Chondrocyte (in vitro differentiated cells): ENCODE measurements at regions not wholly inside any gene's neighbourhood (a gene's known extent, or its start where the extent isn't known, plus 50 kb on each side); places are given as distances from the start of the nearest gene placed in this dataset.
"Not testable (repeated sequence)": the region's sequence is repeated elsewhere in the genome, so short reads cannot be mapped to it uniquely, and the experiment has no call there.

Experiments
- DNase-seq: peaks from one replicate; pipeline ENCODE4 v3.0.0; 2021; ENCODE audit warnings: mixed read lengths, low spot score
- H3K27ac Mint-ChIP-seq: one replicate; pipeline ENCODE4 v1.8.0; 2021; ENCODE audit warnings: mild to moderate bottlenecking, moderate library complexity, mixed read lengths; ENCODE audit not compliant: unreplicated experiment
- H3K27me3 Mint-ChIP-seq: 2 replicates; pipeline ENCODE4 v1.8.0; 2021; ENCODE audit warnings: low read depth, mixed read lengths
- H3K36me3 Mint-ChIP-seq: 2 replicates; pipeline ENCODE4 v1.8.0; 2021; ENCODE audit warnings: low read depth, mixed read lengths
- H3K4me1 Mint-ChIP-seq: 2 replicates; pipeline ENCODE4 v1.8.0; 2021; ENCODE audit warnings: low read depth, mild to moderate bottlenecking, mixed read lengths
- H3K4me3 Mint-ChIP-seq: one replicate; pipeline ENCODE4 v1.8.0; 2021; ENCODE audit warnings: mild to moderate bottlenecking, moderate library complexity, mixed read lengths; ENCODE audit not compliant: unreplicated experiment
- H3K9me3 Mint-ChIP-seq: 2 replicates; pipeline ENCODE4 v1.8.0; 2021; ENCODE audit warnings: low read depth, mixed read lengths
- TF ChIP-seq, protein P1 (sequence below): fragments of 200-600 bp; sonication (generic); IDR thresholded peaks from 2 replicates; pipeline ENCODE4 v1.5.0; 2021; ENCODE audit warnings: antibody characterized with exemption, mild to moderate bottlenecking, moderate library complexity

DNA sequence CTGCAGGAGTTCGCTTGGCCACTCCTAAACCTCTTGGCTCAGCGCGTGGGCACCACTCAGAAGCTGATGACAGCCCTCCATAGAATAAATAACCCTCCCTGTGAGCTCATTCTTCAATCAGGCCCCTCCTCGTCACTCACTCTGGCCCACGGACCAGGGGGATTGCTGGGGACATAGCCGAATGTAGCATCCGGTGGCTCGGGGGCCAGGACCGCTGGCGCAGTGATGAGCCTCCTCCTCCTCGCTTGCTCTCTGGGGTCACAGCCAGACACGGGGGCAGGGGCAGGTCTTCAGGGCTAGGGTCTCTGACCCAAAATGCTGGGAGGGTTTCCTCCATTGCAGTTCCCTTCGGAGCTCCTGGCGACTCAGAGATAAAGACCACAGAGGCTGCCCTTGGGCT is 79.9 kb downstream of the TFAP2C start:
- Mint-ChIP-seq H3K4me1 (peaks cover 51% of the 10 kb centered on the region), H3K9me3 (no peaks in the 10 kb centered on the region), H3K27me3 (no peaks in the 10 kb centered on the region), H3K27ac (no peak overlapping the region), H3K36me3 (no peaks in the 10 kb centered on the region), H3K4me3 (no peak overlapping the region)
- DNase-seq = no peak
- TF ChIP-seq, protein P1, sequence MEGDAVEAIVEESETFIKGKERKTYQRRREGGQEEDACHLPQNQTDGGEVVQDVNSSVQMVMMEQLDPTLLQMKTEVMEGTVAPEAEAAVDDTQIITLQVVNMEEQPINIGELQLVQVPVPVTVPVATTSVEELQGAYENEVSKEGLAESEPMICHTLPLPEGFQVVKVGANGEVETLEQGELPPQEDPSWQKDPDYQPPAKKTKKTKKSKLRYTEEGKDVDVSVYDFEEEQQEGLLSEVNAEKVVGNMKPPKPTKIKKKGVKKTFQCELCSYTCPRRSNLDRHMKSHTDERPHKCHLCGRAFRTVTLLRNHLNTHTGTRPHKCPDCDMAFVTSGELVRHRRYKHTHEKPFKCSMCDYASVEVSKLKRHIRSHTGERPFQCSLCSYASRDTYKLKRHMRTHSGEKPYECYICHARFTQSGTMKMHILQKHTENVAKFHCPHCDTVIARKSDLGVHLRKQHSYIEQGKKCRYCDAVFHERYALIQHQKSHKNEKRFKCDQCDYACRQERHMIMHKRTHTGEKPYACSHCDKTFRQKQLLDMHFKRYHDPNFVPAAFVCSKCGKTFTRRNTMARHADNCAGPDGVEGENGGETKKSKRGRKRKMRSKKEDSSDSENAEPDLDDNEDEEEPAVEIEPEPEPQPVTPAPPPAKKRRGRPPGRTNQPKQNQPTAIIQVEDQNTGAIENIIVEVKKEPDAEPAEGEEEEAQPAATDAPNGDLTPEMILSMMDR = no peak

DNA sequence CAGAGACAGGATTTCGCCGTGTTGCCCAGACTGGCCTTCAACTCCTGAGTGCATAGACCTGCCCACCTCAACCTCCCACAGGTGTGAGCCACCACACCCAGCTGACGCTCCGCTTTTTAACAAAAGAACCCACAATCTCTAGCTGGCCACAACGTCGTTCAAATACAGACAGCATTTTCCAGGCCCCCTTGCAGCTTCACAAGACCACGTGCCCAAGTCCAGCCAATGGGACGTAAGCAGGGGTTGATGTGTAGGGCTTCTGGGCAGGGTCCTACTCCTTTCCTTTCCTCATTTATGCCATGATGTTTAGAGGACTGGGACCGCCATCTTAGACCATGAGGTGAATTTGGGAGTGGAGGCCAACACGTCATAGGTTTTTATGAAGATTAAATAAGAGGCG is 81.0 kb downstream of the TFAP2C start:
- no peaks in the 10 kb centered on the region for H3K9me3 Mint-ChIP-seq
- no peak overlapping the region for H3K4me3 Mint-ChIP-seq
- TF ChIP-seq, protein P1 = no peak
- peaks cover 53% of the 10 kb centered on the region for H3K4me1 Mint-ChIP-seq
- no peaks in the 10 kb centered on the region for H3K27me3 Mint-ChIP-seq
- H3K27ac Mint-ChIP-seq = no peak overlapping the region
- DNase-seq = no peak
- H3K36me3 Mint-ChIP-seq = no peaks in the 10 kb centered on the region

DNA sequence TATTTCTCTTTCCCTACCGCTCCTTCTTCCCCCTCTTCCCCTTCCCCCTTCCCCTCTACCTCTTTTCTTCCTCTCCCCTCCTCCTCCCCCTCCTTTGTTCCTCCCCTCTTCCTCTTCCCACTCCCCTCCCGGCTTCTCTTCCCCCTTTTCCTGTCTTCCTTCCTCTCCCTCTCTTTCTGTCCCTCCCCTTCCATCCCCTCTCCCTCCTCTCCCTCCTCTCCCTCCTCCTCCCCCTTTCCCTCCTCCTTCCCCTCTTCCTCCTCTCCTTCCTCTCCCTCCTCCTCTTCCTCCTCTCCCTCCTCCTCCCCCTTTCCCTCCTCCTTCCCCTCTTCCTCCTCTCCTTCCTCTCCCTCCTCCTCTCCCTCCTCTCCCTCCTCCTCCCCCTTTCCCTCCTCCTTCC is 81.5 kb downstream of the TFAP2C start:
- peaks cover 53% of the 10 kb centered on the region for H3K4me1 Mint-ChIP-seq
- H3K27me3 Mint-ChIP-seq, DNase-seq, H3K9me3 Mint-ChIP-seq, H3K36me3 Mint-ChIP-seq, H3K27ac Mint-ChIP-seq, H3K4me3 Mint-ChIP-seq: not testable (repeated sequence)

DNA sequence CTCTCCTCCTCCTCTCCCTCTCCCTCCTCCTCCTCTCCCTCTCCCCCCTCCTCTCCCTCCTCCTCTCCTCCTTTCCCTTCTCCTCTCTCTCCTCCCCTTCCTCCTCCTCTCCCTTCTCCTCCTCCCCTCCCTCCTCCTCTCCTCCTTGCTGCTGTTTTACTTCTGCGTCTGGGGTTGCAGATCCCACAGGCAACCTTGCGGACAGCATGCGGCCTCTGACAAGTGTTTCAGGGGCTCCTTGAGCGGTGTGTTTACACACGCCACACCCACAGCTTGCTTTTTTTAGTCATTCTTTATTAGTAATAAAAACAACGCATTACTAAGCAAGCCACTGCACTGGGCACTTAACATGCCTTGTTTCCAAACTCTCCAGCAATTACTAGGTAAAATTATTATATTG is 81.9 kb downstream of the TFAP2C start:
- TF ChIP-seq, protein P1 = no peak
- peak overlapping the region; percentile 86 for H3K27ac Mint-ChIP-seq
- H3K9me3 Mint-ChIP-seq = no peaks in the 10 kb centered on the region
- H3K4me3 Mint-ChIP-seq = no peak overlapping the region
- DNase-seq = no peak
- peaks cover 53% of the 10 kb centered on the region for H3K4me1 Mint-ChIP-seq
- H3K36me3 Mint-ChIP-seq = no peaks in the 10 kb centered on the region
- no peaks in the 10 kb centered on the region for H3K27me3 Mint-ChIP-seq

DNA sequence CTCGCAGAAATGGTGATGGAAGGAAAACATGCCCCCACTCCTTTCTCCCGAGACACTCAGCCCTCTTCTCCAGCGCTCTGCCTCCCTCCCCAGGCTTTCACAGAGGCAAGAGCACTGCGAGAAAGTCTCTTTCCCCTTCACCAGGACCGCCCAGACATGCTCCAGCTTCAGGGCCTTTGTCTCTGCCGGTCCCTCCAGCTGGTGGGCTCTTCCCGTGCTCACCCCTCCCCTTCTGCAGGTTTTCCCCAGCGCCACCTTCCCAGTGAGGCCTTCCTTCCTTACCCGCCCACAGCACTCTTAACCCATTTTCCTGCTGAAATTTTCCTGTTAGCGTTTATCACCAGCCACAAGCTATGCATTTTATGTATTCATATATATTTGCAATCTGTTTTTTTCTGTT is 86.2 kb downstream of the TFAP2C start:
- H3K9me3 Mint-ChIP-seq = no peaks in the 10 kb centered on the region
- DNase-seq = no peak
- H3K36me3 Mint-ChIP-seq = no peaks in the 10 kb centered on the region
- H3K4me1 Mint-ChIP-seq = peaks cover 19% of the 10 kb centered on the region
- H3K4me3 Mint-ChIP-seq = no peak overlapping the region
- TF ChIP-seq, protein P1 = no peak
- H3K27ac Mint-ChIP-seq = no peak overlapping the region
- no peaks in the 10 kb centered on the region for H3K27me3 Mint-ChIP-seq

DNA sequence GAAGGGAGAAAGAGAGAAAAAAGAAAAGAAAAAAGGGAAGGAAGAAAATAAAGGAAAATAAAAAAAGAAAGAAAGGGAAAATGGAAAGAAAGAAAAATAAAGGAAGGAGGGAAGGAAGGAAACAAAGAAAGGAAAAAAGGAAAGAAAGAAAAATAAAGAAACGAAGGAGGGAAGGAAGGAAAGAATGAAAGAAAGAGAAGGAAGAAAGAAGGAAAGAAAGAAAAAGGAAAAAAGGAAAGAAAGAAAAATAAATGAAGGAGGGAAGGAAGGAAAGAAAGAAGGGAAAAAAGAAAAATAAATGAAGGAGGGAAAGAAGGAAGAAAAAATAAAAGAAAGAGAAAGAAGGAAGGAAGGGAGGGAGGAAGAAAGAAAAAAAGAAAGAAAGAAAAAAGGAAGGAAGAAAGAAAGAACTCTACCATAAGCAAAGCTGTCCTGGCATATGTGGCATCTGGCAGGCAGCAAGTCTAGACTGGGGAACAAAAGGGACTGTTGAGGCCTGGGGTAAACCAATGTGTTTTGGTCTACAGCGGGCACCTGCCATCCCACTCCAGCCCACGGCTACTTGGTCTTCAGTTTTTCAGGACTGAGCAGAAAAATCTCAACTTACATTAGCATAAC is 86.9 kb downstream of the TFAP2C start:
- no peak overlapping the region for H3K27ac Mint-ChIP-seq
- TF ChIP-seq, protein P1 = no peak
- no peaks in the 10 kb centered on the region for H3K9me3 Mint-ChIP-seq
- H3K4me1 Mint-ChIP-seq = peaks cover 18% of the 10 kb centered on the region
- no peaks in the 10 kb centered on the region for H3K36me3 Mint-ChIP-seq
- H3K27me3 Mint-ChIP-seq = no peaks in the 10 kb centered on the region
- DNase-seq = no peak
- H3K4me3 Mint-ChIP-seq = no peak overlapping the region
